ENCODE measurements at regions not wholly inside any gene's neighbourhood (a gene's known extent, or its start where the extent isn't known, plus 50 kb on each side); places are given as distances from the start of the nearest gene placed in this dataset.

DNA sequence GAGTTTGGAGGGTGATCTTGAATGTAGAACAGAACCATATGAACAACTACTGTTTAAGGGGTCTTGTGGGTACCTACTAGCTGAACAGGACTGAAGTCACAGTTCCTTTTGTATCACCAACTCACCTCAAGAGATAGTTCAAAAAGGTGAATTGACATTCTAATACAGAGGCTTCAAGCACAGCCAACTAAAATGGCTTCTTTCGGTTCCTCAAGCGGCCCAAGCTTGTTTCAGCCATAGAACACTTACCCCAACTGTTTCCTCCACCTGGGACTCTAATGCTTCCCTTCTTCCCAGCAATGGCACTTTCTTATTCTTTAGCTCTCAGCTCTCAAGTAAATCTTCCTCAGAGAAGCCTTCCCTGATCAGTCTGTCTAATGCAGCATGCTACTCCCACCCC lies 277.5 kb upstream of the GK2 start:
- TF ChIP-seq HDGF (IDR thresholded peaks at IDR 0.05; ENCODE audit: borderline replicate concordance) (no peak), TARDBP (IDR thresholded peaks at IDR 0.05) (no peak), FOXA1 (IDR thresholded peaks at IDR 0.05) (no peak), FOXM1 (IDR thresholded peaks at IDR 0.05; ENCODE audit: borderline replicate concordance) (no peak), LEF1 (IDR thresholded peaks at IDR 0.05; ENCODE audit: borderline replicate concordance) (no peak), SP1 (IDR thresholded peaks at IDR 0.05) (no peak), CTBP1 (IDR thresholded peaks at IDR 0.05; ENCODE audit: borderline replicate concordance) (no peak), SUZ12 (IDR thresholded peaks at IDR 0.05) (no peak), BHLHE40 (IDR thresholded peaks at IDR 0.05; ENCODE audit: borderline replicate concordance) (no peak), ARNT (IDR thresholded peaks at IDR 0.05) (no peak)
- TF ChIP-seq, protein P1, sequence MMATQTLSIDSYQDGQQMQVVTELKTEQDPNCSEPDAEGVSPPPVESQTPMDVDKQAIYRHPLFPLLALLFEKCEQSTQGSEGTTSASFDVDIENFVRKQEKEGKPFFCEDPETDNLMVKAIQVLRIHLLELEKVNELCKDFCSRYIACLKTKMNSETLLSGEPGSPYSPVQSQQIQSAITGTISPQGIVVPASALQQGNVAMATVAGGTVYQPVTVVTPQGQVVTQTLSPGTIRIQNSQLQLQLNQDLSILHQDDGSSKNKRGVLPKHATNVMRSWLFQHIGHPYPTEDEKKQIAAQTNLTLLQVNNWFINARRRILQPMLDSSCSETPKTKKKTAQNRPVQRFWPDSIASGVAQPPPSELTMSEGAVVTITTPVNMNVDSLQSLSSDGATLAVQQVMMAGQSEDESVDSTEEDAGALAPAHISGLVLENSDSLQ (IDR thresholded peaks at IDR 0.05) = no peak

All from HEK293T (cell line).